Stimulated activated naive CD8-positive, alpha-beta T cell treated with anti-CD3 and anti-CD28 coated beads, Interleukin-15, Interleukin-2, amounts not matched to agents 100 U/mL and 50 U/mL, for 24 hours (primary cell): ENCODE measurements at regions not wholly inside any gene's neighbourhood (a gene's known extent, or its start where the extent isn't known, plus 50 kb on each side); places are given as distances from the start of the nearest gene placed in this dataset.

Source experiments
- ATAC-seq: fragments of 150-1000 bp; cut with Tn5 transposase; one replicate; pipeline ENCODE4 v1.10.0; 2021
- DNase-seq: peaks from one replicate; pipeline ENCODE4 v3.0.0; 2021

DNA sequence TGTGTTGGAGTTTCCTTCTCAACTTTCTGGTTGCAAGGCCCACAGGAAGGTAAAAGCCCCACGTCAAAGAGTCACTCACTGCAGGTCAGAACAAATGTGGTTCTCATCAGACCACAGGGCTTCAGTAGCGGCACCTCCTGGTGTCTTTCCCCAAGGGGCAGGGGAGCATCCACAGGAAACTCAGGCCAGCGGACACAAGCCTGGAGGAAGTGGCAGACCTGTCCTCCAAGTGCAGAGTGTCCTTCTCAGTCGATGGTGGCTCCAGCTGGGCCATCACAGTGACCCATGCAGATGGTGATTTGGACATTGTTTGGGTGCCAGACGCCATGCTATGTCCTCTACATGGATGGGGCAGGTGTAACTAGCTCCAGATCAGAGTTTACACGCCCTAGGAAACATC is 84.9 kb downstream of the ACKR3 start:
- DNase-seq (no peak), ATAC-seq (no peak)

DNA sequence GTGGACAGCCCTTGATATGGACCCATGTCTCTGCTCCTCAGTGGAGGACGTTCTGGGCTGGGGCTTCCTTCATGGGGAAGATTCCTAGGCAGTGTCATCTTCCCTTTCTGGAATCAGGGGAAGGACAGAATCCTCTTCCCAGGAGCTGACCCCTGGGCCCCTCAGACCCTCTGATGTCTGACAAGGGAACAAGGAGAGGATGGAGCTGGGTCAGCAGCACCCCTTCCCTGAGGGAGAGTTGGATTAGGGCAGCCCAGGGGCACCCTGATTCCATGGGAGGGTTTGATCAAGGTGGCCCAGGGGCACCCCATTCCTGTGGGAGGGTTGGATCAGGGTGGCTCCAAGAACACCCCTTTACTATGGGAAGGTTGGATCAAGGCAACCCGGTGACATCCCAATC is 86.5 kb downstream of the ACKR3 start:
- DNase-seq (no peak), ATAC-seq (no peak)

DNA sequence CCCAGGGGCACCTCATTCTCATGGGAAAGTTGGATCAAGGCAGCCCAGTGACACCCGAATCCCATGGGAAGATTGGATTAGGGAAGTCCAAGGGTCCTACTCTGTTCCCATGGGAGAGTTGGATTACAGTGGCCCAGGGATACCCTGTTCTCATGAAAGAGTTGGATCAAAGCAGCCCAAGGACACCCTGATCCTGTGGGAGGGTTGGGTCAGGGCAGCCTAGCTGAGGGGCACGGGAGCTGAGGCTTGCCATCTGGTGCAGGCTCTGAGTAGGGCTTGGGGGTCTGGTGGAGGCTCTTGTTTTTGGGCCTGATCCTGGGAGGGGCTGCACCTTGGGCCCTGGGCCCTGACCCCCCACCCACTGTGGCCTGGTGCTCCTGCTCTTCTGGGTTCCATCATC is 87.1 kb downstream of the ACKR3 start:
- DNase-seq (no peak), ATAC-seq (no peak)

DNA sequence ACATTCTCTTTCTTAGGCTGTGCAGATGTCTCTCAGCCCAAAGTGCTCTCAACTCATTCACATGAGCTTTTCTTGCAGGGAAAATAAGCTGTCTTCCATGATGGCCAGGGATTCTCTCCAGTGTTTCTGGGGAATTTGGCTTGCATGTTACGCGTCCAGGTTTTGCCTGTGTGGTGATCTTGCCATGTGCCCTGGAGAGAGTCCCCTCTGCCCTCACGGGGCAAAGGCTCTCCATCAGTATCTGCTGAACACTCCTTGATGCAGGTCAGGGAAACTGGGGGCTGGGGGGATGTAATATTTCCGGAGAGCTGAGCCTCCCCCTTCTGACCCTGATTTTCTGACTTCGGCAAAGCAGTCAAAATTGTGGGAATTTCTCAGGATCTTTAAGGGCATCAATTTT is 87.6 kb downstream of the ACKR3 start:
- ATAC-seq (no peak), DNase-seq (no peak)

DNA sequence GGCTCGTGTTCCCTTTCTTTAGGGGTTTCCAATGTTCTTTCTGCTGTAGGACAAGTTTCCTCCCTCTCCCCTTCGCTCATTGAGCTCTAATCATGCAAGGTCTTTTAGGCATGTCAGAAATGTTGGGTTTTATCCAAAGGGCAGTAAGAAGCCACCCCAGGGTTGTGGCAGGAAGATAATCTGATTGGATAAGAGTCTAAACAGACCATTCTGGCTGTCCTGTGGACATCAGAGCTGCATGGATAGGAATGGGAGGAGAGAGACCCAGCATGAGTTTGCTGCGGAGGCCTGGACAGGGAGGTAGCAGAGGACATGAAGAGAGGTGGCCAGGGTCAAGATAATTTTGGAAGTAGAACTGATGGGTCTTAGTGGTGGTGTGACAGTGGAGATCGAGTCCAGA is 88.2 kb downstream of the ACKR3 start:
- ATAC-seq (no peak), DNase-seq (no peak)

DNA sequence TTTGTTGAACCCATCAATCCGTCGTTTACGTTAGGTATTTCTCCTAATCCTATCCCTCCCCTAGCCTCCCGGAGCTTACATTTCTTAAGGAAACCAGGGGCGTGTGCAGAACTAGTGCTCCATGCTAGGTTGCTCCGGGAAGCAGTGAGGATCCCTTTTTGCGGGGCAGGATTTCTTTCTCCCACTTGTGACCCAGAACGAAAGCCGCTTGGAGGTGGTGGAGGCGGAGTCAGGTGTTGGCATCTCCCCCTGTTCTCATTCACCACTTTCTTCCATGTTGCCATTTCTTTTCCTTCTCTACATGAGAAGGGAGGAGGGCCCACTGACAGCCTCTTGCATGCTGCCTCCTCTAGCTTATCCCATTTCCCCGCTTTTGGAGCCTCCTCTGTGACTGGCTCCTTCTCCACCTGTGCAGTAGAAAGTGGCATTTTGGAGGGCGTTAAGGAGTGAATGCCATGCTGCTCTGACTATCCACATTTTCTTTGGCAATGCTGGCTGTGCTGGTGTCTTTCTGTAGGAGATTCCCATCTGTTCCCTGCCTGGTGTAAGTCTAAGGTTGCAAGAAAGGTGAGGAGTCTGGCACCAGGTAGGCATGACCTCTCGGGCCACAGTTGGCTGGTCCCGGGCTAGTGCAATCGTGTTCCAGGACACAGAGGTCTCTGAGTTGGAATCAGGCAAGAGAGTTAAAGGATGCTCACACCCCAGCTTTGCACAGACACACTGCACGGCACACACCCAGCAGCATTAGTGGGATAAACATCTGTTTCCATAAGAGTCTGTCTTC is 89.5 kb downstream of the ACKR3 start:
- ATAC-seq: no peak
- no peak for DNase-seq

DNA sequence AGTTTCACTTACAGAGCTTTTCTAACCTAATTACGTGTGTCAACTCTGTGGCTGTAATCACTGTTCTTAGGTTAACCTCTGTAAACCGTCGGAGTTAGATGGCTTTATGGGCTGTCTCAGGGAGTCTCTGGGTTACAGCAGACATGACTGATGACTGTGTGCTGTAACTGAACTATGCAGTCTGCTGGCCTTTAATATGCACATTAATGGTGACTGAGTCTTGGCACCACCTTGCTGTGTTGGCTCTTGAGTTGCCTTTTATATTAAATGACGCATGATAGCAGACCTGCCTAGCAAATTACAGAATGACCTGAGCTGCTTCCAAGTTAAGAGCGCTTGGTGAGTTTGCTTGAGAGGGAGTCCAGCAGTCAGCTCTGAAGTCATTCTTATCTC is 90.1 kb downstream of the ACKR3 start:
- DNase-seq (no peak), ATAC-seq (no peak)

DNA sequence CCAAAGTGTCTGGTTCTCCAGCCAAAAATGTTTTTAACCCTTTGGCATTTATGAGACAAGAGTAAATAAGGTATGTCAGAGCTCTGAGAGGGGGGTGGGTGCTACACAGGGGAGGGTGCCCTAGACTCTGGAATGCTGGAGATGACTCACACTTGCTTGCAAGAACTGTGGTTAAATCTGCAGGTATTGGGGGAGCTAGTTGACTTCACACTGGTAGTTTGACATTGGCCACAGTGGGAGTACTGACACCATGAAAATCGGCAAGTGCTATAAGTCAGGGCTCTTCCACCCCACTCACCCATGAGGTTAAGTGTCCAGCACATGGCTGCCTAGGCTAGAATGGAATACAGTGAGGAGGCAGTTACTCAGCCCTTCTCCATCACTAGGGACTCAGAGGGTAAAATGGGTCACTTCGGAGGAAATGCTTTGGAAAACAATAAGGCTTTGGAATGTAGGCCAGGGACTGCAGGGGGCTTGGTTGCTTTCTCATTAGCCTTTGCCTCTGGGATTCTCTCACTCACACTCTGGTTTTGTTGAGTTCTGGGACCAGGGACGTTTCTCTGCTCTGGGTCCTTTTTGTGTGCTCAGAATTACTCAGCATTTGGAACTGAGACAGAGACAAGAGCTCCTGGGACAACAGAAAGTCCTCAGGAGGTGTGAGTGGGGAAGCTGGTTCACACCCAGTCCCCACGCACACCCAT is 91.6 kb downstream of the ACKR3 start:
- DNase-seq: no peak
- no peak for ATAC-seq

DNA sequence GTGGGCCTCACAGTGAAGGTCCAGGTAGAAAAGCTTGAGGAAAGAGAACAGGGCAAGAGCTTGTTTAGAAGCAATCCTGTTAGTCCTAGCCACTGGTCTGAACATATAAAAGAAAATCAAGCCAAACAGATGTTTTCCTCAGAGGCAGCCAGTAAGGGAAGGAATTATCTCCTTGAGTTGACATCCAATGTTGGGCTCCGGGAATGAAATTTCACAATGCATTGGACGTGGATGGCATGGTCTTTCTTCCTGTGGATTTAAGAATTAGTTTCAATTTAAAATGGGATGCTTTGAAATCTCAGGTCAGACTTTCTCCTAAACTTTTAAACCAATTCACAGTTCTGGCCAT is 92.1 kb downstream of the ACKR3 start:
- ATAC-seq (no peak), DNase-seq (no peak)

DNA sequence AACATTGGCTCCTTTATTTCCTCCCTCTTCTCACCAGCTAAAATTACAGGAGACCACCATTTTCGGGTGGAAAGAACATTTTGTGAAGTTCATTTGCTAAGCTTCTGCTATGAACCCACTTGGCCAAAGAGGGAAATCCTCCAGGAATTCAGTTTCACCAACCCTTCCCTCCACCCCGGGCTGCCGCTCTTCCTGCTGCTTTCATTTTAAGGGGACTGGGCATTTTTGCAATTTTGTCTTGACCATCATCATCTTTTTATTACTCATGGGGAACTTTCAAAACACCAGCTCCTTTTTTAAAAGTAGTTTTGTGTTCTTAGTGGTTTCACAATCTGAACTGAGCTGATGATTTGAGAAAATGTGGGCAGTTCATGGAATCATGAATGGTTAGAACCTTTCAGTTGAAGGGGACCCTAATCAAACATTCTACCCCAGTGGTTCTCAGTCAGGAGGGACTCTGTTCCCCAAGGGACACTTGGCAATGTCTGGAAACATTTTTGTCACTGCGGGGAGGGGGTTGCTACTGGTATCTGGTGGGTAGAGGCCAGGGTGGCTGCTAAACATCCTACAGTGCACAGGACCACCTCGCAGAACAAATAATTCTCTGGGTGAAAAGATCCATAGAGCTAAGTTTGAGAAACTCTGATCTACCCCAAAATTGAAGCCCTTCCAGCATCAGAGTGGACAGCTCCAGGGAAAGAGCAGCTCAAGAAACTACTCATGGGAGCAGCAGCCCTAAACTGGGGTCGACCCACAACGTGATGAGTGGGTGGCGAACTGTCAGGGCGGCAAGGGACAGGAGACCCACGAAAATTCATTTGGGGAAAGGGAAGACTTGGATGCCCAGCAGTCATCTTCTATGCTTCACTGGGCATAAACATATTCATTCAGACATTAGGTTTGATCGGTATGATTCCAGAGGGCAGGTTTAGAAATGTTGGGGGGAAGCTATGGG is 92.9 kb downstream of the ACKR3 start:
- no peak for DNase-seq
- no peak for ATAC-seq

DNA sequence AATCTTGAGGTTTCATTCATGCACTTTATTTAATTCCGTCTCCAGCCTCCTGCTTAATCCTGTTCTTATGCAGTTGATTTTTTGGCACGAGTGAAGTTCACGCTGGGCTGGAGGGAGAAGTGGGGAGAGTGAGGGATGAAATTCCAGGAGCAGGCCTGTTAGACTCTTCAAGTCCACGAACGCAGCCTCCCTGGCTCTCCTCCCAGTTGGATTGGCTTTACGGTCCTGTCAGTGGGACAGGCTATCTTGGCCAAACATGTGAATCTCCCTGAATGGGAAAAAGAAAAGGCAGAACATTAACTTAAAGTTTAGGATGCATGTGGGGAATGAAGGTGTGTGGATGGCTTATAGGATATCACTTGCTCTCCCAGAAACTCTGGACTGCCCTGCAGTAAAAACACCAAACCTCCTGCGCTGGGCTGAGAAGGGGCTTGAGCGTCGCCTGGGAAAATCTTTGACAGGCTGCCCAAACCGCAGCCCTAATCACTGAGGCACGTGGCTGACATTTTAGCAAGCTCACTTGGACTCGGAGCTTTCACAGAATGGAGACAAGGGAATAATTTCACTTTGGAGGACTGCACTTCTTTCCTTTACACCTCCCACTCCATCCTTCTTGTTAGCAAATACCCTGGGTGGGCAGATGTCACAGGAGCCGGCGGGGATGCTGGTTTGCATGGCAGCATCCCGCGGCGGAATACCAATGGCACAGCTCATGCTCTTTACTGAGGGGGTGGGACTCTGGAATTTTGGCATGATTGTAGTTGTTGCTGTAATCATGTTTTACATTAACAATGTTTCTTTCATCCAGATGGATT is 93.9 kb downstream of the ACKR3 start:
- ATAC-seq: no peak
- DNase-seq: no peak

DNA sequence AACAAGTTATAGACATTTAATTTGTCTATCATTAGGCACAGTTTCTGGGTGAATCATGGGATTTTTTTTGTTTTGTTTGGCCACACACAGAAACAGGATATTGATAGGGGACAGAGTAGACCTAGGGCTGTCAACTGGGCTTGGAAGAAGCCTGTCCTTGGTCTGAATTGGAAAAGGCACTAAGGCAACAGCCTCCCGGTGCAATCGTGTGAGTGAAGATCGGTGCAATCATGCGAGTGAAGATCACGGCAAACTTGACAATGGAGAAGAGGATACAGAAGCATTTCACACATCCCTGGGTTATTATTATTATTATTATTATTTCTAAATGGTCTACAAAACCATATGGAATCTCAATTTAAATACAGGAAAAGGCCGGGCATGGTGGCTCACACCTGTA is 94.5 kb downstream of the ACKR3 start:
- no peak for DNase-seq
- ATAC-seq: no peak

DNA sequence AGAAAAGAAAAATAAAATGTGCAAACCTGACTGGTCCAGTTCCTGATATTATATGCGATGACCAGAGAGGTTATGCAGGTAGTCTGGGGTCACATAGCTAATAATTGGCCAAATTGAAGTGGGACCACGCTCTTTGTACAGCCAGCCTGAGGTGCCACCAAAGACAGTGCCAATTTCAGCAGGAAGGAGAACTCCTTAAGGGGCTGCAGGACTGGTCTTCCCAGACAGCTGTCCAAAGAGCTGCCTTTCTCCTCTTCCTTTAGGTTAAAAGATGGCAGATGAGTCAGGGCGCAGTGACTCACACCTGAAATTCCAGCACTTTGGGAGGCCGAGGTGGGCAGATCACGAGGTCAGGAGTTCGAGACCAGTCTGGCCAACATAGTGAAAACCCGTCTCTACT is 95.5 kb downstream of the ACKR3 start:
- ATAC-seq (no peak), DNase-seq (no peak)

DNA sequence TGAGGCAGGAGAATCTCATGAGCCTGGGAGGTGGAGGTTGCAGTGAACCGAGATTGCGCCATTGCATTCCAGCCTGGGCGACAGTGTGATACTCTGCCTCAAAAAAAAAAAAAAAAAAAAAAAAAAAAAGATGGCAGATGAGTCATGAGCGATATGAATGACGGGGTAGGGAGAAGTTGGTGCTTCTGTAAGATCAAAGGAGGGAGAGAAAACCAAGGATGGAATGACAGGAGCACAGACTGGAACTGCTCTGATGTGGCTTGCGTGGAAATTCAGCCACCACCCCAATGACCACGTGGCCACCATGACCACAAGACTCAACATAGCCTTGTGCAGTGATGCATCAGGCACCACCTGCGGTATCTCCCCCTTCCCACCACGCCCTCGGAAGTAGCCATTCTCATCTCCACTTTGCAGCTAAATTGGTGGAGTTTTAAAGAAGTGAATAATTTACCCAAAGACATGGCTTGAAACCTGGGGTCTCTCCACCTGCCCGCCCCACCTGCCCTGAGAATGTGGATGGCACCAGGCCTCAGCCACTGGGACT is 96.0 kb downstream of the ACKR3 start:
- DNase-seq: no peak
- no peak for ATAC-seq

DNA sequence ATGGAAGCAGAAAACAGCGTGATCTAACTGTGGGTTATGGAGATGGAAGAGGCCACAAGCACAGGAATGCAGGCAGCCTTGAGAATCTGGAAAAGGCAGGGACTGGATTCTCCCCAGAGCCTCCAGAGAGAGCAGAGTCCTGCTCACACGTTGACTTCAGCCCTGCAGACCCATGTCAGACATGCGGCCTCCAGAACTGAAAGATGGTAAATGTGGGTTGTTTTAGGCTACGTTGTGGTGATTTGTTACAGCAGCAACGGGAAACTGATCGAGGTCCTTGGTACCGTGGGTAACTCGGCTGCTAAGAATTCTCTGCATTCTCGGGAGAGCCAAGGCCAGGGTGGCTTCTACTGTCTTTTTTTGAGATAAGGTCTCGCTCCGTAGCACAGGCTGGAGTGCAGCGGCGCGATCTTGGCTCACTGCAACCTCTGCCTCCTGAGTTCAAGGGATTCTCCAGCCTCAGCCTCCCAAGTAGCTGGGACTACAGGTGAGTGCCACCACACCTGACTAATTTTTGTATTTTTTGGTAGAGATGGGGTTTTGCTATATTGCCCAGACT is 97.1 kb downstream of the ACKR3 start:
- ATAC-seq (no peak), DNase-seq (no peak)

DNA sequence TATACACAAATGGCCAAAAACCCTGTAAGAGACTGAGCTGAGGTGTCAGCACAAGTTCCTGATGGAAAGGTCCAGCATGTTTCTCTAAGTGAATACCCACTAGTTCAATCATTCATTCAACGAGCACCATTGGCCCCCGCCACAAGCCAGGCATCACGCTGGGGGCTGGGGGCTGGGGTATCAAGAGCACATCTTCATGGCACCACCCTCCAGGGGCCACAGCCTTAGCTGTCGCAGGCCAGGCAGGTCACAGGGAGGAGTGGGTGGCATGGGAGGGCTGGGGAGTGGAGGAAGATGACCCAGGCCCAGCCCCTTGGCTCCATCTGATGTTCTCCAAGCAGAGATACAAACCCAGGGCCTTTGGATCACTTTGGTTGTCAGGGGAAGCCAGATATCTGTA is 97.9 kb downstream of the ACKR3 start:
- DNase-seq (no peak), ATAC-seq (no peak)

DNA sequence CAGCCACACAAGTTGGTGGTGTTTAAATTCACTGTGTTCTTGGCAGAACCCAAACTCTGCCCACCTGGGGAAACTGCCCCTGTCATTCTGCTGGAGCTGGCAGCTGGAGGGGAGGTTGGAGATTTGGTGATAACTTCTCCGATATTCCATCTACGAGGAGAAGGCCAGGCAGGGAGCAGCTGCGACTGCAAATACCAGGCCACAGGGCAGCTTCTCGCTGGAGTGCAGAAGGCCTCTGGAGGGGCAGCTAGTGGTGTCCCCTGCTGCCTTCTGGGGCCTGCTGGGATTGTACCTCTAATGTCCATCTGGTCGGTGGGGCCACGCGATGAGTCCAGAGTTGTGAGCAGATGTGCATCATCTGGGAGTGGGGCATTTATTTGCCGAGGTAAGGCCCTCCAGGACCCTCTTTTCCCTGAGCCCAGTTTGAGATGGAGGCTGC is 98.9 kb downstream of the ACKR3 start:
- ATAC-seq (no peak), DNase-seq (no peak)

DNA sequence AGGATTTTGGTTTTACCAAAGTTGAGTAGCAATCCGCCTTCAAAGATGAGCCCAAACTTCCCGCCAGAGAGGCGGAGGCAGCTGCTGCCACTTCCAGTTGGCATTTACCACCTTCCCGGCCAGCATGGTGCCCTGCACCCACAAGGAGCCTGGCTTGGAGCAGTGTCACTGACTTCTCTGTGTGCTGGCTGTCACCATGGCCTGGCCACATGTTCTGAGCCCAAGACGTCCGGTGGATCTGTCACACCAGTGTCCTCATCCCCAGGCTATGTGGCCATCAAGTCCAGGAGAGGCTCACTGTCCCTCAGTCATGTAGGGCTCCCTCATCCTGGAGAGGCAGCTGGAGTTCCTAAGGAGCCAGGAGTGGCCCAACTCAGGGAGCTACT is 100.6 kb downstream of the ACKR3 start:
- ATAC-seq (no peak), DNase-seq (no peak)

DNA sequence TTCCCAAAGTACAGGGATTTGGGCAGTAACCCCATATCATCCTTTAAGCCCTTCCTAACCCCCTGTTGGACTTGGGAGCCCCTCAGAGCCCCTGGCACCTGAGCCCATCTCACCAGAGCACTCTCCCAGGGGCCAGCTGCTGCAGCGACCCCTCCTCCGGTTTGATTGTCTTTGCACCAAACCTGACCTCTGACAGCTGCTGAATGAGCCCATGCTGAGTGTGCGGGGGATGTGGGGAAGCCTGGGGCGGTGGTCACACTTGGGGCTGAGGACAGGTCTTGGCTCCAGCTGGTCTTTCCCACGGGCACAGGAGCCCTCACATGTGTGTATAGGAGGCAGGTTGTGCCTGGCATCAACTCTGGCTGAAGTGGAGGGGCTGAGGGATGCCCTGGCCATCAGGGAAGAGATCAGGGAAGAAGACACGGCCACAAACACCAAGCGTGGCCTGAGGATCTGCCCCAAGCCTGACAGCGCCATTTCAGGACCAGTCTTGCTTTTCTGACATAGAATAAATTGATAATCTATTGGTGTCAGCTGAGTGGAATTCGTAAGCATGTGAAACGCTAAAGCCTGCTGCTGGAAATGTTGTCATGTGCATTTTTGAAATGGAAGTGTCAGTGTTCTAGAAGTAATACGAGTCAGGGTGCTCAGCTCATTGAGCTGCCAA is 102.4 kb downstream of the ACKR3 start:
- DNase-seq: no peak
- no peak for ATAC-seq

DNA sequence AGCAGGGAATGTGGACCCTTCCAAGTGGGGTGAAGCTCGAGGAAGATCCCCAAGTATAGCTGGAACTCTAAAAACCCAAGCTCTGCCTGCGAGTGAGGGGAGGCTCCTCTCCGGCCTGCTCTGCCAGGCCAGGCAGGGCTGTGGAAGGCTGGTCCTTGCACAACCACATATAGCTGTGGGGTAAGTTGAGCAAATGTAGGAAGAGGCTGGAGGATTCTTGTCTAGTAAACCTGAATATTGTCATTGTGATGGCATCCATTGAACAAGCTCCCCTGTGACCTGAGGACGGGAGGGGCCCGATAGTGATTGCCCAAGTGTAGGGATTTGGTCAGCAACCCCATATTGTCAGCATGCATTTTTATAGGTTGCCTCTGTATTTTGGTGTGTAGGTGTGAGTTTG is 103.0 kb downstream of the ACKR3 start:
- no peak for ATAC-seq

More for the DNA sequence above, 103.0 kb downstream of the ACKR3 start:
- DNase-seq: no peak
